MG63 (cell line): ENCODE measurements at regions not wholly inside any gene's neighbourhood (a gene's known extent, or its start where the extent isn't known, plus 50 kb on each side); places are given as distances from the start of the nearest gene placed in this dataset.

Experiments used
- DNase-seq: peaks from one replicate; pipeline ENCODE4 v3.0.0-alpha.2; 2020
- H3K27me3 ChIP-seq: fragments of 250-450 bp; sonication (Bioruptor Pico); 2 replicates; pipeline ENCODE4 v1.5.1; 2020; ENCODE audit warnings: mild to moderate bottlenecking, moderate library complexity
- H3K36me3 ChIP-seq: fragments of 250-450 bp; sonication (Bioruptor Pico); 2 replicates; pipeline ENCODE4 v1.5.1; 2020; ENCODE audit warnings: mild to moderate bottlenecking, moderate library complexity
- H3K4me3 ChIP-seq: fragments of 250-450 bp; sonication (Bioruptor Pico); 2 replicates; pipeline ENCODE4 v1.5.1; 2020; ENCODE audit warnings: mild to moderate bottlenecking, moderate library complexity
- H3K9me3 ChIP-seq: fragments of 250-450 bp; sonication (Bioruptor Pico); 2 replicates; pipeline ENCODE4 v1.5.1; 2020; ENCODE audit warnings: mild to moderate bottlenecking, moderate library complexity

DNA sequence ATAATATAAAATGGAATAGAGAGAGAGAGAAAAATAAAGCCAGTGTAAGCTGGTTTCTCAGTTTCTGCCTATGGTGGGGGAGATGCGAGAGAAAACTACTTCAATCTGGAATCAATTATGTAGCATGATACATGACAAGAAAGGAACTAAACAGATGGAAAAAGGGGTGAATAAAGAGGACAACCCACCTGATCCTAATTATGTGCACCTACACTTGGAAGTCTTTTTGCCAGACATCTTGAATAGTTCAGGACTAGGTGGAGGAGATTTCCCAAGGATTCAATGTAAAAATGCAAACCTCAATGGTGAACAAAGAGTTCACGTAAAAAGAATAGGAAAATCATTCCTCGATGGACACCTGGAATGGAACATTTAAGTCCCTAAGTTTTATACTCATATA, 524.4 kb upstream of the RGMA start:
- Histone ChIP-seq H3K36me3 (no peaks in the 10 kb centered on the region), H3K27me3 (0 out of 2 replicates have a peak, but pooled peaks cover 2% of the 10 kb centered on the region), H3K9me3 (no peaks in the 10 kb centered on the region), H3K4me3 (no peak overlapping the region)
- DNase-seq = no peak

DNA sequence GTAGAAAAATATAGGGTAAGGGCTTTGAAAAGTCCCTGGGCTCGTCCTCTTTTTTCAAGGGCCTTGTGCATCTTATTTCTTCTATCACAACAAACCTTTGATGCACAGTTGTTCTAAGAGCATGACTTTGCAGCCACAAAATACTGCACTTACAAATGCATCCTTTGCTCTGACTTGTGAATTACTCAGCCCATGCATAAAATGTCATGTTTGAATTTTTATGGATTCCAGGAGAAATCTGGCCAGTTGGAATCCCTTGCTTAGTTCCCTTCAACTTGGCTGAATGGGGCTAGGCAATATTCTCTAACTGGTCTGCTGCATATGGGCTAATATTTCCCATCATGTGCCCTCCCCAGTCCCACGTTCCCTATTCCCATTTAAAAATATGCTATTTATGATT, 523.9 kb upstream of the RGMA start:
- no peaks in the 10 kb centered on the region for H3K9me3 ChIP-seq
- H3K4me3 ChIP-seq = no peak overlapping the region
- DNase-seq = no peak
- H3K27me3 ChIP-seq = 0 out of 2 replicates have a peak, but pooled peaks cover 2% of the 10 kb centered on the region
- no peaks in the 10 kb centered on the region for H3K36me3 ChIP-seq

- H3K4me3 ChIP-seq = no peak overlapping the region
- no peaks in the 10 kb centered on the region for H3K36me3 ChIP-seq
- H3K27me3 ChIP-seq = 0 out of 2 replicates have a peak, but pooled peaks cover 2% of the 10 kb centered on the region
- H3K9me3 ChIP-seq = no peaks in the 10 kb centered on the region
- DNase-seq = no peak
These were observed 521.9 kb upstream of the RGMA start for GRCh38 chr15:93610944-93611343.

- Histone ChIP-seq H3K36me3 (no peaks in the 10 kb centered on the region), H3K4me3 (no peak overlapping the region), H3K27me3 (peaks cover 2% of the 10 kb centered on the region; the same call in 1 of the 2 replicates), H3K9me3 (no peaks in the 10 kb centered on the region)
- no peak for DNase-seq
These were observed 519.7 kb upstream of the RGMA start for GRCh38 chr15:93608643-93609148.

DNA sequence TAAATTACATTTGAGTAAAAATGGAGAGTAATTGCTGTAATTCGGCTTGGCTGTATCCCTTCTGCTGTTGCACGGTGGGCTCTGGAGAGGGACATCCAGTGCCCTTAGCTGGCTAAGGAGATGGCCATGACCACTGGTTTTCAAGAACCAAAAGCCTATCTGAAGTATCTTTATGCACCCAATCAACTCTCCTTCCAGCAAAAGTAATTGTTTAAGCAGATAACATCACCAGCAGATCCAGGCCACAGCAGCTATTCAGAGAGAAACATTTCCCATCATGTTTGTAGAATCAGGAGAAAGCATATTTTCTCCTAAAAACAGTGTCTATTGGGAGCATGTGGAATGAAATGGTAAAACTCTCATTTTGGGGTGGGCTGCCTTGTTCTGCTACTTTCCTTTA, 514.5 kb upstream of the RGMA start:
- H3K27me3 ChIP-seq = no peaks in the 10 kb centered on the region; the same call in 1 of the 2 replicates
- H3K4me3 ChIP-seq = no peak overlapping the region
- H3K36me3 ChIP-seq = no peaks in the 10 kb centered on the region
- no peak for DNase-seq
- no peaks in the 10 kb centered on the region for H3K9me3 ChIP-seq

GRCh38 chr15:93587059-93587521, 498.1 kb upstream of the RGMA start:
- no peak overlapping the region for H3K4me3 ChIP-seq
- no peaks in the 10 kb centered on the region for H3K36me3 ChIP-seq
- no peak for DNase-seq
- peaks cover 2% of the 10 kb centered on the region for H3K27me3 ChIP-seq
- H3K9me3 ChIP-seq = no peaks in the 10 kb centered on the region

DNA sequence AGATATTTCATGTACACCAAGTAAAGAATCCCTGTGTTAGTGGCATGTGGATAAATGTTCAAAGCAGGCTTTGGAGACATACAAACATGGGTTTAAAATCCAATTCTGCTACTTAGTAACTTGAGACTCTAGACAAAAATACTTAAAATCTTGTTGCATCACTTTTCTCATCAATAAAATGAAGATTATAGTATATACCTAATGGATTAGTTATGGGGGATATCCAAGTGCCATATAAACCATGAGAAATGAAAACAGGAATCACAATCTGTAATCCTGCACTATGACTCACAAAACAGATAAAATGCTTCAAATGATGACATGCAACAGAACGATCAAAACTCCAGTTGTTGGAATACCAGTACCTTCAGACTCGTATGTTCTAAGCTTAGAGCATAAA, 496.0 kb upstream of the RGMA start:
- no peak for DNase-seq
- peaks cover 2% of the 10 kb centered on the region for H3K27me3 ChIP-seq
- H3K9me3 ChIP-seq = no peaks in the 10 kb centered on the region
- no peaks in the 10 kb centered on the region for H3K36me3 ChIP-seq
- H3K4me3 ChIP-seq = no peak overlapping the region

- Histone ChIP-seq H3K36me3 (no peaks in the 10 kb centered on the region), H3K27me3 (peaks cover 2% of the 10 kb centered on the region), H3K9me3 (no peaks in the 10 kb centered on the region), H3K4me3 (no peak overlapping the region)
- DNase-seq = no peak
These were observed 495.0 kb upstream of the RGMA start for GRCh38 chr15:93583968-93584367.

GRCh38 chr15:93583552-93583951, 494.5 kb upstream of the RGMA start:
- no peaks in the 10 kb centered on the region for H3K36me3 ChIP-seq
- DNase-seq = no peak
- H3K4me3 ChIP-seq = no peak overlapping the region
- H3K27me3 ChIP-seq = peaks cover 2% of the 10 kb centered on the region
- H3K9me3 ChIP-seq = no peaks in the 10 kb centered on the region

DNA sequence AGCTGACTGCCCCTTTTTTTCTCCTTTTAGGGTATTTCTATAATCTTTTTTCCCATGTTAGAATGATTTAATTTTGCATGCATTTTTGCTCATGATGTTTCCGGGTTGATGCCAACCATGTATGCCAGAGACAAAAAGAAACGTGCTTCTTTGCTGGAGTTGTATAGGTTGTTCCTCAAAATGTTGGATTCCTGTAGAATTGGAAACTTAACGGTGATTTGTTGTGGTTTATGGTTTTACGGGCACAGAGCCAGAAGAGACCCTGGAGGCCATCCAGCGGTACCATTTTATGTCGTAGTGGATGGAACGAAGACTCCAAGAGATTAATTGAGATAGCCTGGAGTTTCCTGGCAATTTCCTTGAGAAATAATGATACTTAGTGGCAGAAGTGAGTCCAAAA, 481.5 kb upstream of the RGMA start:
- DNase-seq = no peak
- no peaks in the 10 kb centered on the region for H3K36me3 ChIP-seq
- no peak overlapping the region for H3K4me3 ChIP-seq
- no peaks in the 10 kb centered on the region for H3K9me3 ChIP-seq
- no peaks in the 10 kb centered on the region; the same call in 1 of the 2 replicates for H3K27me3 ChIP-seq

- no peaks in the 10 kb centered on the region for H3K9me3 ChIP-seq
- H3K27me3 ChIP-seq = no peaks in the 10 kb centered on the region; the same call in 1 of the 2 replicates
- H3K4me3 ChIP-seq = no peak overlapping the region
- no peaks in the 10 kb centered on the region for H3K36me3 ChIP-seq
- DNase-seq = peak; percentile 33
These were observed 477.8 kb upstream of the RGMA start for GRCh38 chr15:93566762-93567161.

DNA sequence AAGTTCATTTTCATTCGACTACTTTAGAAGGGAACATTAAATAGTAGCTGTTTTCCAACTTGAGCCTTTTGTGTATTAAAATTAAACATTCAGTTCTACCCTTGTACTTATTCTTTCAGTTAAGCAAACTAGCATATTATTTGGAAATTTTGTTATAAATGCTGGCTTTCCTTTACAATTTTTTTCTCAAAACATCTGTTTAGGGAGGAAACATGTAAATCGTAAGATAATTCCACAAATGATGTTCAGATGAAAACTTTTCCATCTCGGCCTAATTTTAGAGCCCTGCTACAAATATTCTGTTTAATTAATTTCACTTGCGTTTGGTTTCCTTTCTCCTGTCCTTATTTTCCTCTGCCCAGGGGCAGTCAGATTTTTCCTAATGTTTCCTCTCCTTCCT, 476.2 kb upstream of the RGMA start:
- H3K27me3 ChIP-seq = no peaks in the 10 kb centered on the region; the same call in 1 of the 2 replicates
- no peak for DNase-seq

DNA sequence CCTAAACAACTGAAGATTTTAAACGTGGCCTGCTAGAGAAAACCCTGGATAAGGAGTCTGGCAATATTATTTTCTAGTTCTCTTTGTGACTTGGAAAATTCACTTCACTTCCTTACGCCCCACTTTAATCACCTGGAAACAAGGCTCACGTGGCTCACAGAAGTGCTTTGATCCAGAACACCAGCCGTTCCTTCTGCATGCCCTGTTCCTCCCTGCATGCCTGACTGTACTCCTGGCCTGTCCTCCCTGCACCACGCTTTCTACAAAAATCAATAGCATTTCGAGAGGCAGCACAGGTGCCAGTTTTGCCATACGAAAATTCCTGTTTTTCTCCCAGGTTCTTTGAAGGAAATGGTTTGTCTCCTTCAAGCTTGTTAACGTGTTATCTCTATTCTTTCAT, 474.2 kb upstream of the RGMA start:
- Histone ChIP-seq H3K27me3 (no peaks in the 10 kb centered on the region), H3K4me3 (no peak overlapping the region), H3K36me3 (no peaks in the 10 kb centered on the region), H3K9me3 (no peaks in the 10 kb centered on the region)
- DNase-seq = no peak

More for the DNA sequence above, 476.2 kb upstream of the RGMA start:
- Histone ChIP-seq H3K9me3 (no peaks in the 10 kb centered on the region), H3K4me3 (no peak overlapping the region), H3K36me3 (no peaks in the 10 kb centered on the region)

DNA sequence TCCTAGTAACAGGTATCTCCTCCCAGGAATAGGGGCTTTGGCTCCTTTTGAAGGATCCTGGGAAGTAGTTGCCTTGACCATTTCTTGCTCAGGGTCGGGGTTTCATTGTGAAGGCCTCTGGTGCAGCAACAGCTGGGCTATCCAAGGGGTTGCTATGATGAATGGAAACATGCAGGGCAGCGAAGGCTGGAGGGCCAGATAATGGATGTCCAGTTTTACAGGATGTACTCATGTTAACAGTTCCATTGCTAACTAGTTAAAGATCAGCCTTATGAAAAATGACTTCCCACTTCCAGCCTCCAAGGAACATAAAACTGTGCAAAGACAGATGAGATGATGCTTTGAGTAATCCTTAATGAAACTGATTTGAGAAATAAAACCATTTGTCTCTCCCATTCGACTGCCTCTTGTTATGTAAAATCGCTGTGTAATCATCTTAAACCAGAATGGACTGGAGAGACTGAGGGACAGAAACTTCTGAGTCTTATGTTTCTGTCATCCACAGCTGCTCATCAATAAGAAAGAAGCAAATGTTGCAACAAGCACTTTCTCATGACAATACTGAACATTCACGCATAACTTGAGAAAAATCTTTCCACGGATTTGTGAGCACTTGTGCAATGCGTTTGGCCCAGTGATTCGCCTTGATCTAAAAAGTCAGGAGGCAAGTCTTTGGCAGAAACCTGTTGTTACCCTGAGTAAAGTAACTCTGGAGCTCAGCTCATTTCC, 473.5 kb upstream of the RGMA start:
- H3K36me3 ChIP-seq = no peaks in the 10 kb centered on the region
- H3K27me3 ChIP-seq = no peaks in the 10 kb centered on the region
- H3K9me3 ChIP-seq = no peaks in the 10 kb centered on the region
- no peak overlapping the region for H3K4me3 ChIP-seq
- DNase-seq = no peak

DNA sequence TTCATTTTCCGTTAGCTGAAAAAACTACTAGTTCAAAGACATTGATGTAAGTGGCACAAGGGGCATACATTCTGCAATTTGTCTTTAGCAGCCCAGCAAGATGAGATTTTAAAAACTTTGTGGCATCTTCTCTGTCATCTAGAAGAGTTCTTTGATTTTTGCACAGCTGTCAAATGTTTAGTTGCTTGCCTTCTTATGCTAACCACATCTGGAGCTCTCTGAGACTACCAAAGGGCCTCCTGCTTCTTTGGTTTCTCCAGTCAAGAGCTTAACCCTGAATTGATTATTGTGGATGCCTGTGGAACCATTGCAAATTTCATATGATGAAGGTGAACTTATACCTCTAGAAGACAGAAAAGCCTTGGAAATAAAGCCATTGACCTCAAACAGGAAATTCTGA, 468.7 kb upstream of the RGMA start:
- no peak overlapping the region for H3K4me3 ChIP-seq

DNA sequence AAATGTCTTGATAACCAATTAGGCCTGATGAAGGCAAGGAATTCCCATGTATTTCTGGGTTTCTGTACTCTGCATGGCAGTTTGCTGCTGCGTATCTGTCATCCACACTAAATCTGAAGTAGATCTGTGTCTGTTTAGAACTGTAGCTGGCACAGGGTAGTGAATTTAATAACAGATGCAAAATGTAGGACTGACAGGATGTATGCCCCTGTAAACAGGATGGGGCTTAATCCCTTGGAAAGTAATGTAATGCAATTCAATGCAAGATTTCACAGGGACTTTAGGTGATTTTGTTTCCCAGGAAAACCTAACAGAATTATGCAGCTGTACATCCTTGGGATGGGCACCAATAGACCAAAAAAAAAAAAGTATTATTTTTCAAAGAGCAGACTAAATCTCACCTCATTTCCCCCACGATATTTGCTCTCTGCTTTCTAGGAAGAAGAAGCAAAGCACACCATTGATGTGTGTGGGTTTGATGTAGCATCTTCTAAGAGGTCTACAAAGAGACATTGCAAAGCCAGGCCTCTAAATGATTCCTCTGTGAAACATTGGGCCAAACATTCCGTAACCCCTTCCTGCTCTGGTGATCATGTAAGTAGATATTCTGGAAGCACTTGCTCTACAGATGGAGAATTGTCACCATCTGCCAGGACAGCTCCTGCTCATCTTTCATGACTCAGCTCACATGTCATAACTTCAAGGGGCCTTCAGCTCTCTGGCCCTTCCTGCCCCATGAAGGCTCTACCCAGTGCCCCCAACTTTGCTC, 464.3 kb upstream of the RGMA start:
- no peaks in the 10 kb centered on the region for H3K27me3 ChIP-seq
- no peaks in the 10 kb centered on the region for H3K36me3 ChIP-seq
- no peak overlapping the region for H3K4me3 ChIP-seq

More for the DNA sequence above, 468.7 kb upstream of the RGMA start:
- no peak for DNase-seq
- Histone ChIP-seq H3K9me3 (no peaks in the 10 kb centered on the region), H3K36me3 (no peaks in the 10 kb centered on the region), H3K27me3 (no peaks in the 10 kb centered on the region)

DNA sequence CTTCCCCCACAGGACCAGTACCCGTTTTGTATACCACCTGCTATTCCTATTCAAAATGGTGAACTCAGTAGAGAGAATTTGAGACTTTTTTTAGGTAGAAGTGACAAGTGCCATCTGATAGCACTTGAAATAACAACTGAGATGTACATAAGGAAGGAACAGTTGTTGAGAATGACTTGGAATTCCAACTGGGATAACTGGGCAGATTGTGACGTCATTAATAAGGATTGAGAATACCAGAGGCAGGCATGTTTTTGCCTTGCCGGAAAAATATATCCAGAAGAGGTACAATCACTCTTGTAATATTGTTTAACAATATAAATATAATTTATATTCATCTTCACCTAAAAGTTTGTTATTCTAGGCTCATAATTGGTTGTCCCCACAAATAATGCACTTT, 454.1 kb upstream of the RGMA start:
- H3K4me3 ChIP-seq = no peak overlapping the region
- no peak for DNase-seq
- H3K36me3 ChIP-seq = no peaks in the 10 kb centered on the region
- H3K27me3 ChIP-seq = peaks cover 3% of the 10 kb centered on the region; the same call in 1 of the 2 replicates
- H3K9me3 ChIP-seq = no peaks in the 10 kb centered on the region

More for the DNA sequence above, 464.3 kb upstream of the RGMA start:
- no peaks in the 10 kb centered on the region for H3K9me3 ChIP-seq
- DNase-seq = no peak
